ENCODE measurements at regions not wholly inside any gene's neighbourhood (a gene's known extent, or its start where the extent isn't known, plus 50 kb on each side); places are given as distances from the start of the nearest gene placed in this dataset.
"Not testable (repeated sequence)": the region's sequence is repeated elsewhere in the genome, so short reads cannot be mapped to it uniquely, and the experiment has no call there.

DNA sequence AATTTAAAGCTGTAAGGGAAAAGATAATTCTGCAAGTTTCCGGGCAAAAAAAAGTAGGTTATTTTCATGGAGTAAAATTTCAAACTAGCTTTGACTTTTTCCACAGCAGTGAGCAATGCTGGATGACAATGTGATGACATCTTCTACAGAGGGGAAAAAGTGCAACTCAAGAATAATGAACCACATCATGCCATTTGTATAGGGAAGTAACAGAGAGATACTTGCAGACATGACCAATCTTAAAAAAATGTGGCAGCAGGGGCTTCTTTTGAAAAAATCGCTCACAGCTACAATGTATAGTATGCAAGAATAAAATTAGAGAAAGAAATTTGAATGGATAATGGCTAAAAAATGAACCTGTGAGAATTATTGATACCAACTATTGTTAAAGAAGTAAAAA is 115.5 kb downstream of the DHRS2 start:
- no peak for TF ChIP-seq CTCF (conservative IDR thresholded peaks at IDR 0.05; ENCODE audit: low read length)
- H3K4me3 ChIP-seq (ENCODE audit: low read length) = no peak overlapping the region
- peak; percentile 15 for DNase-seq (ENCODE audit: low read depth)

DNA sequence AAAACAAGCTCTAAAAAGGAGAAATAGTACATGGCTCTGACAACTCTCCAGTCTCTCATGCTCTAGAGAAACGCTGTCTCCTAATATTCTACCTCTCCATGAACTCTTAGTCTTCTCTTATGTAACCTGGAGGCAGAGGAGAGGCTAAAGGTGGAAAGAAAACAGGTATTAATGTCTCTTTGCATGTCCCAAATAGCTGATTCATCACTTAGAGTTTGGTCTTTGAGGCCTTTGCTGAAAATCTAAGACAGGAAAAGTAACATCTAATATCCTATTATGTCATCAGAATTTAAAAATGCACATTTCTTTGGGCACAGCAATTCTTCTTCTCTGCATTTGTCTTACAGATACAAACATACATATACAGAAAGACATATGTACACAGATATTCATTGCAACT is 127.2 kb downstream of the DHRS2 start:
- TF ChIP-seq CTCF (conservative IDR thresholded peaks at IDR 0.05; ENCODE audit: low read length) = no peak
- no peak for DNase-seq (ENCODE audit: low read depth)

DNA sequence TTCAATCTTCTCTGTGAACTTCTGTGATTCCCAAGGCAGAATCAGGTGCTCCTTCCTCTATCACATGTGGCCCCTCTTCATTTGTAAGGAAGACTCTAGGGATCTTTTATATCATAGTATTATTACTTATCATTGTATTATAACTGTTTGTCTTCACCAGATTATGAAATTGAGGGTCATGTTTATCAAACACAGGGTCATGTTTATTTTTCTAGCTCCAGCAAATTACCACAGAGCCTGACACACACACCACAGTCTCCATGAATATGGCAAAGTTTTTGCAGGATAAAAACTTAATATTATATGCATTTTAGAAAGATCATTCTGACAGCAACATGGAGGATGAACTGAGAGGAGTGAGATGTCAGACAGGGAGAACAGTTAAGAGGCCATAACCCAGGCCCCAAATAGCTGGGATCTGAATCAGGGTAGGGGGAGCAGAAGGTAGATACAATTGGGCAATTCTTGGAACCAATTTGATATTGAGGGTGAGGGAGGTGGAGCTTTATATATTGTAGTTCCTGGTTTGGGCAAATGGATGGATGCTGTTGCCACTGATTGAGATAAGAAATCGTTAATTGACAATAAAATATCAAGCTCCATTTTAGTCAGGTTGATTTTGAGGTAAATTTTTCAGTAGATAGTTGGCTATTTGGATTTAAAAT is 130.7 kb downstream of the DHRS2 start:
- TF ChIP-seq CTCF (conservative IDR thresholded peaks at IDR 0.05; ENCODE audit: low read length) = no peak

More for the DNA sequence above, 127.2 kb downstream of the DHRS2 start:
- H3K4me3 ChIP-seq (ENCODE audit: low read length) = no peak overlapping the region

GRCh38 chr14:23769221-23769728 is 133.1 kb downstream of the DHRS2 start:
- H3K4me3 ChIP-seq (ENCODE audit: low read length); DNase-seq (ENCODE audit: low read depth): not testable (repeated sequence)

More for the DNA sequence above, 130.7 kb downstream of the DHRS2 start:
- H3K4me3 ChIP-seq (ENCODE audit: low read length) = no peak overlapping the region
- no peak for DNase-seq (ENCODE audit: low read depth)

DNA sequence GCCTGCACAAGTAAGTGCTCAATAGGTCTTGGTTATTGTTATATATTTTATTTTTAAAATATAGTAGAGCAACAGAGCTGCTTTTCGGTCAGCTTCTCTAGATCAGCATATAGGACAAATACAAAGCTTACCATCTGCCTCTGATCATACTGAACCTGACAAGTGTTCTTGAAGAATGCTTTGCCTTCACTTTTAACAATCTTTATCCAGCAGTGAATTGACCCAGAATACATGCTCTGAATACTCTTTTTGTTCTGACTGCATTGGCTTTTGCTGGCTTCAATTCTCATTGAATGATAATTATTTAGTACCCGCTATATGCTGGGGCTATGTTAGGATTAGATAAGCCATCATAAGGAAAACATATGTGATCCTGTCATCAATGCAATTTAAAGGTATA is 137.8 kb downstream of the DHRS2 start:
- no peak overlapping the region for H3K4me3 ChIP-seq (ENCODE audit: low read length)
- no peak for DNase-seq (ENCODE audit: low read depth)
- TF ChIP-seq CTCF (conservative IDR thresholded peaks at IDR 0.05; ENCODE audit: low read length) = no peak

GRCh38 chr14:23776296-23776695 is 140.1 kb downstream of the DHRS2 start:
- H3K4me3 ChIP-seq (ENCODE audit: low read length) = no peak overlapping the region
- no peak for DNase-seq (ENCODE audit: low read depth)
- no peak for TF ChIP-seq CTCF (conservative IDR thresholded peaks at IDR 0.05; ENCODE audit: low read length)

DNA sequence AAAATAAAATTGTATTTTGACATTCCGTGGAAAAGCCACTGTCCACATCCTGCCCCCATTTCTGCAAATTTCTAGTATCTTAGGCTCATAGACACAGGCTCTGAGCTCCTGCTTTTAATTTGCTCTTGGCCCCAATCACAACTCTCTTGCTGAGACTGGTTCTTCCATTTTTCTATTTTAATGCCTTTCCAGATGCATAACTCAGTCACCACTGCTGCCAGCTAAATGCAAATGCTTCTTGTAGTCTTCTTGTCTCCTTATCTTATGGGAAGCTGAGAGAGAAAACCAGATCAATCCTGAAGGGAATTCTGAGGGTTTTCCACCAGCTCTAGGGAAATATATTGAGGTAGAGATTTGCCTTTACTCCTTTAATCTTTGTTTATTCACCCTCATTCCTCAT is 149.0 kb downstream of the DHRS2 start:
- no peak for DNase-seq (ENCODE audit: low read depth)
- no peak for TF ChIP-seq CTCF (conservative IDR thresholded peaks at IDR 0.05; ENCODE audit: low read length)
- no peak overlapping the region for H3K4me3 ChIP-seq (ENCODE audit: low read length)
